ENCODE measurements at regions not wholly inside any gene's neighbourhood (a gene's known extent, or its start where the extent isn't known, plus 50 kb on each side); places are given as distances from the start of the nearest gene placed in this dataset.

DNA sequence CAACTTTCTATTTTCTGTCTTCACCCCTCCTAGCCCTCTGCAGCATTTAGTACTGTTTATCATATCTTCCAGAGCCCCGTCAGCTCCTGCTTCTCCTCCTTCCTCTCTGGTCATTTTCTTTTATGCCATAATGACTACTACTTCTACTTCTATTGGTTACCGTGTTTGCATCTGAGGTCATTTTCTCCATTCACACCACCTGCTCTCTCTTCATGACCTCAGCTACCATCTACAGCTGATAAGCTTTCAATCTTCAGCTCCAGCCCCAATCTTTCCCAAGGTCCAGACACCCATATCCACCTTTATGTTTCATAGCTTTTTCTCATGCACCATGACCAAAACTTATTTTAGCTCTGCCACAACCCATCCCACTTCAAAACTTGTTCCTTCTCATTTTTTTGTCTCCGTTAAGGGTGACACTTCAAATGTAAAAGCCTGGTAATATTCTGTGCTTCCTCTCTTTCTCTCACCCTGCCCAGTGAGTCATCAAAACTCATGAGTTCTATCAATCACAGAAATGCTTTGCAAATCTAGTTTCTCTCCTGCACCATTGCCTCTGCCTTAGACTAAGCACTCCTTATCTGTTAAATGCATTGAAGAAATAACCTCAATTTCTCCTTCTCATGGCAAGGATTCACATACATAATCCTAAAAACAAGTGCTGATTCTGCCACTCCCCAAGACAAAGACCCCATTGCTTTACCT is 71.3 kb upstream of the IQCM start:
- no peaks in the 10 kb centered on the region for H3K79me2 ChIP-seq (ENCODE audit: insufficient read depth, low read length)
- no peak for TF ChIP-seq EZH2phosphoT487 (conservative IDR thresholded peaks at IDR 0.05; ENCODE audit: low read length)
- TF ChIP-seq, protein P1, sequence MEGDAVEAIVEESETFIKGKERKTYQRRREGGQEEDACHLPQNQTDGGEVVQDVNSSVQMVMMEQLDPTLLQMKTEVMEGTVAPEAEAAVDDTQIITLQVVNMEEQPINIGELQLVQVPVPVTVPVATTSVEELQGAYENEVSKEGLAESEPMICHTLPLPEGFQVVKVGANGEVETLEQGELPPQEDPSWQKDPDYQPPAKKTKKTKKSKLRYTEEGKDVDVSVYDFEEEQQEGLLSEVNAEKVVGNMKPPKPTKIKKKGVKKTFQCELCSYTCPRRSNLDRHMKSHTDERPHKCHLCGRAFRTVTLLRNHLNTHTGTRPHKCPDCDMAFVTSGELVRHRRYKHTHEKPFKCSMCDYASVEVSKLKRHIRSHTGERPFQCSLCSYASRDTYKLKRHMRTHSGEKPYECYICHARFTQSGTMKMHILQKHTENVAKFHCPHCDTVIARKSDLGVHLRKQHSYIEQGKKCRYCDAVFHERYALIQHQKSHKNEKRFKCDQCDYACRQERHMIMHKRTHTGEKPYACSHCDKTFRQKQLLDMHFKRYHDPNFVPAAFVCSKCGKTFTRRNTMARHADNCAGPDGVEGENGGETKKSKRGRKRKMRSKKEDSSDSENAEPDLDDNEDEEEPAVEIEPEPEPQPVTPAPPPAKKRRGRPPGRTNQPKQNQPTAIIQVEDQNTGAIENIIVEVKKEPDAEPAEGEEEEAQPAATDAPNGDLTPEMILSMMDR (IDR thresholded peaks at IDR 0.05; ENCODE audit: insufficient read depth, low read length, poor library complexity, severe bottlenecking) = no peak
- H3K4me2 ChIP-seq (ENCODE audit: low read depth, low read length, poor library complexity, severe bottlenecking) = no peak overlapping the region
- H3K9me3 ChIP-seq (ENCODE audit: insufficient read depth, low read length) = no peaks in the 10 kb centered on the region
- no peaks in the 10 kb centered on the region for H3K36me3 ChIP-seq (ENCODE audit: low read length)
- H3K9ac ChIP-seq (ENCODE audit: low read length) = no peak overlapping the region
- no peaks in the 10 kb centered on the region for H4K20me1 ChIP-seq (ENCODE audit: low read depth, low read length)
- no peak overlapping the region for H3K27ac ChIP-seq (ENCODE audit: low read depth, low read length)
- H3K9me2 ChIP-seq (replicated peaks; ENCODE audit: insufficient read depth, low read length) = no peaks in the 10 kb centered on the region
- no peaks in the 10 kb centered on the region for H3F3A ChIP-seq (ENCODE audit: insufficient read depth)
- no peak overlapping the region for H2AFZ ChIP-seq (ENCODE audit: low read depth, low read length, severe bottlenecking)
- no peaks in the 10 kb centered on the region for H3K27me3 ChIP-seq (ENCODE audit: low read length)
- no peak overlapping the region for H3K4me3 ChIP-seq (ENCODE audit: insufficient read depth, low read length, poor library complexity, severe bottlenecking)

GRCh38 chr4:149889991-149890390 is 74.3 kb upstream of the IQCM start:
- H3K9ac ChIP-seq (ENCODE audit: low read length) = no peak overlapping the region
- no peaks in the 10 kb centered on the region for H3F3A ChIP-seq (ENCODE audit: insufficient read depth)
- no peaks in the 10 kb centered on the region for H3K9me3 ChIP-seq (ENCODE audit: insufficient read depth, low read length)
- H3K4me3 ChIP-seq (ENCODE audit: insufficient read depth, low read length, poor library complexity, severe bottlenecking) = no peak overlapping the region
- no peaks in the 10 kb centered on the region for H4K20me1 ChIP-seq (ENCODE audit: low read depth, low read length)
- no peak for TF ChIP-seq EZH2phosphoT487 (conservative IDR thresholded peaks at IDR 0.05; ENCODE audit: low read length)
- TF ChIP-seq, protein P1 (IDR thresholded peaks at IDR 0.05; ENCODE audit: insufficient read depth, low read length, poor library complexity, severe bottlenecking) = no peak
- H3K27ac ChIP-seq (ENCODE audit: low read depth, low read length) = no peak overlapping the region
- no peaks in the 10 kb centered on the region for H3K79me2 ChIP-seq (ENCODE audit: insufficient read depth, low read length)
- H3K36me3 ChIP-seq (ENCODE audit: low read length) = no peaks in the 10 kb centered on the region
- no peaks in the 10 kb centered on the region for H3K27me3 ChIP-seq (ENCODE audit: low read length)
- H3K4me2 ChIP-seq (ENCODE audit: low read depth, low read length, poor library complexity, severe bottlenecking) = no peak overlapping the region
- H3K9me2 ChIP-seq (replicated peaks; ENCODE audit: insufficient read depth, low read length) = no peaks in the 10 kb centered on the region
- H2AFZ ChIP-seq (ENCODE audit: low read depth, low read length, severe bottlenecking) = no peak overlapping the region

- Histone ChIP-seq H3K9me3 (ENCODE audit: insufficient read depth, low read length) (no peaks in the 10 kb centered on the region), H3F3A (ENCODE audit: insufficient read depth) (no peaks in the 10 kb centered on the region), H3K9ac (ENCODE audit: low read length) (no peak overlapping the region), H3K9me2 (replicated peaks; ENCODE audit: insufficient read depth, low read length) (no peaks in the 10 kb centered on the region), H3K27me3 (ENCODE audit: low read length) (no peaks in the 10 kb centered on the region), H3K4me2 (ENCODE audit: low read depth, low read length, poor library complexity, severe bottlenecking) (no peak overlapping the region), H2AFZ (ENCODE audit: low read depth, low read length, severe bottlenecking) (no peak overlapping the region), H3K36me3 (ENCODE audit: low read length) (no peaks in the 10 kb centered on the region), H4K20me1 (ENCODE audit: low read depth, low read length) (no peaks in the 10 kb centered on the region), H3K4me3 (ENCODE audit: insufficient read depth, low read length, poor library complexity, severe bottlenecking) (no peak overlapping the region), H3K27ac (ENCODE audit: low read depth, low read length) (no peak overlapping the region), H3K79me2 (ENCODE audit: insufficient read depth, low read length) (no peaks in the 10 kb centered on the region)
- no peak for TF ChIP-seq EZH2phosphoT487 (conservative IDR thresholded peaks at IDR 0.05; ENCODE audit: low read length)
- TF ChIP-seq, protein P1 (IDR thresholded peaks at IDR 0.05; ENCODE audit: insufficient read depth, low read length, poor library complexity, severe bottlenecking) = no peak
Measured at GRCh38 chr4:149890531-149890930, 74.9 kb upstream of the IQCM start.
